ENCODE measurements at regions not wholly inside any gene's neighbourhood (a gene's known extent, or its start where the extent isn't known, plus 50 kb on each side); places are given as distances from the start of the nearest gene placed in this dataset.

- no peak for TF ChIP-seq CTCF (IDR thresholded peaks at IDR 0.05)
- TF ChIP-seq POLR2A (IDR thresholded peaks at IDR 0.05), result no peak
These were observed 244.0 kb downstream of the PAX3 start for GRCh38 chr2:222054813-222055212.

All from tibial nerve (tissue), 3 donors.